GM12873 (cell line): ENCODE measurements at regions not wholly inside any gene's neighbourhood (a gene's known extent, or its start where the extent isn't known, plus 50 kb on each side); places are given as distances from the start of the nearest gene placed in this dataset.

Experiments
- TF ChIP-seq, protein P1 (sequence below): IDR thresholded peaks from 2 replicates; pipeline ENCODE4 v1.5.1; 2012; ENCODE audit warnings: low read depth, mild to moderate bottlenecking, moderate library complexity, low read length, control low read depth; ENCODE audit not compliant: insufficient read depth; ENCODE audit errors: missing control alignments

DNA sequence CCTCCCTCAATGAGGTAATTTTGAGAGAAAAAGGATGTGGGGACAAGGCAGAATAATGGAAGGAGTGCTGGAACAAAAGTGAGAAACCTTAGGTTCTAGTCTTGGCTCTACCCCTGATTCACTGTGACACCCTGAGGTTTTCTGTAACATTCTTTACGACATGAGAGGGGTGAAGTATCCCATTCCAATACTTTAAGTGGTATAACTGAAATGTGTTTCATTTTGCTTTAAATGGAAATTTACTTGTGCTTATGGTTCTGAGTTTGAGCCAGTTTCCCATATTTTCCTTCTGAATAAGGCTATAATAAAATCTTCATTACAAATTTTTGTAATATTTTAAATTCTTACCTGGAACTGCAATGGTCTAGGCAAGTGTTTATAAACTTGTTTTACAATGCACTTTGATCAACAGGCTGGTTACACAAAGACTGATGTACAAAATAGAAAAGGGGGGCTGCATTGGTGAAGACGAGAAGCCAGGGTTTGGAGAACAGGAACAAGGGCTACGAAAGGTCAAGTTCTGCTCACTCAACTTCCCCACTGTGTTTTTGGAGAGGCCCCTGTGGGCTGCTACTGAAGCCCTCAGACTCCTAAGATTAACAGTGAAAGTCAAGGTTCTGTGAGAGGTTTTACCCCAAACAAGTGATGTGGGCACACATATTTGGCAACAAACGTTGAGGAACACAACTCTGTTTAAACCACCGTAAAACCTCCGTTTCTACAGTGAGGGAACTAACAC, 171.9 kb upstream of the ELL2 start:
- TF ChIP-seq, protein P1, sequence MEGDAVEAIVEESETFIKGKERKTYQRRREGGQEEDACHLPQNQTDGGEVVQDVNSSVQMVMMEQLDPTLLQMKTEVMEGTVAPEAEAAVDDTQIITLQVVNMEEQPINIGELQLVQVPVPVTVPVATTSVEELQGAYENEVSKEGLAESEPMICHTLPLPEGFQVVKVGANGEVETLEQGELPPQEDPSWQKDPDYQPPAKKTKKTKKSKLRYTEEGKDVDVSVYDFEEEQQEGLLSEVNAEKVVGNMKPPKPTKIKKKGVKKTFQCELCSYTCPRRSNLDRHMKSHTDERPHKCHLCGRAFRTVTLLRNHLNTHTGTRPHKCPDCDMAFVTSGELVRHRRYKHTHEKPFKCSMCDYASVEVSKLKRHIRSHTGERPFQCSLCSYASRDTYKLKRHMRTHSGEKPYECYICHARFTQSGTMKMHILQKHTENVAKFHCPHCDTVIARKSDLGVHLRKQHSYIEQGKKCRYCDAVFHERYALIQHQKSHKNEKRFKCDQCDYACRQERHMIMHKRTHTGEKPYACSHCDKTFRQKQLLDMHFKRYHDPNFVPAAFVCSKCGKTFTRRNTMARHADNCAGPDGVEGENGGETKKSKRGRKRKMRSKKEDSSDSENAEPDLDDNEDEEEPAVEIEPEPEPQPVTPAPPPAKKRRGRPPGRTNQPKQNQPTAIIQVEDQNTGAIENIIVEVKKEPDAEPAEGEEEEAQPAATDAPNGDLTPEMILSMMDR, result no peak

- TF ChIP-seq, protein P1, result no peak
Measured at GRCh38 chr5:96129276-96129675, 167.6 kb upstream of the ELL2 start.

DNA sequence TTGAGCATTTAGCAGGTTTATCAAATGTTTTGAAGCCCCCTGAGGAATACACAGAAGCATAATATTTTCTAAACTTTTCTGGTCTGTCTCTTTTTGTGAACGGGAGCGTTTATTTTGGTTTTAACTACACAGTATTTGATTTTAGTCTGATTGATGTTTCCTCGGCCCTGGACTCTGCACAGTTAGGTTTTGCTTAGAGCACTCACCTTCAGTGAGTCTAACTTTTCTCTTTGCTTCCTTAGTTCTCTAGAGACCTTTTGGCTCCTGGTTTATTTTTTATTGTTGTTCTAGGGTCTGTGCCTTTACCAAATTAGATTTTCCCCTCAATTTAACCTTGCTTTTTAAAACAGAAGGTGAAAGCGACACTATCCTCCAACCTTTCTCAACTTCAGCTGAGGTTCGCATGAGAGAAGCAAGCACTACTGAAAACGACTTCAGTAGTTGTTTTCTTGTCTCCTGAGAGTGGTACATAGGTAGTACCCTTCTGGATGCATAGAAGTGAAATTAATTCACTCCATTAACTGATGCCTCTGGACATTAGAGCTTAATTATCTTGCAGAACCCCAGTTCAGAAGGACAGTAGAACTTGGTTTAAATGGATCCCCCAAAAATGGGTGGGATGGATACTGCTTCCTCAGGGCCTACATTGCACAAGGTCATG, 166.7 kb upstream of the ELL2 start:
- TF ChIP-seq, protein P1, result no peak

- TF ChIP-seq, protein P1, result no peak
Measured at GRCh38 chr5:96127538-96127937, 165.9 kb upstream of the ELL2 start.

- TF ChIP-seq, protein P1, result no peak
Measured at GRCh38 chr5:96125231-96125891, 163.7 kb upstream of the ELL2 start.

- TF ChIP-seq, protein P1, result no peak
Measured at GRCh38 chr5:96124589-96124988, 162.9 kb upstream of the ELL2 start.

GRCh38 chr5:96123418-96123817, 161.8 kb upstream of the ELL2 start:
- TF ChIP-seq, protein P1, result no peak
